Activated naive CD4-positive, alpha-beta T cell treated with anti-CD3 and anti-CD28 coated beads, Interleukin-2, amount 50 U/mL, for 24 hours (primary cell): ENCODE measurements at regions not wholly inside any gene's neighbourhood (a gene's known extent, or its start where the extent isn't known, plus 50 kb on each side); places are given as distances from the start of the nearest gene placed in this dataset.

Experiments used
- H3K27ac Mint-ChIP-seq: one replicate; pipeline ENCODE4 v1.8.0; 2021; ENCODE audit warnings: mild to moderate bottlenecking, mixed read lengths
- H3K27me3 Mint-ChIP-seq: one replicate; pipeline ENCODE4 v1.8.0; 2021; ENCODE audit warnings: mixed read lengths
- H3K36me3 Mint-ChIP-seq: one replicate; pipeline ENCODE4 v1.8.0; 2021; ENCODE audit warnings: mixed read lengths
- H3K4me1 Mint-ChIP-seq: one replicate; pipeline ENCODE4 v1.8.0; 2021; ENCODE audit warnings: mixed read lengths
- H3K4me3 Mint-ChIP-seq: one replicate; pipeline ENCODE4 v1.8.0; 2021; ENCODE audit warnings: mild to moderate bottlenecking, mixed read lengths
- H3K9me3 Mint-ChIP-seq: one replicate; pipeline ENCODE4 v1.8.0; 2021; ENCODE audit warnings: mixed read lengths

DNA sequence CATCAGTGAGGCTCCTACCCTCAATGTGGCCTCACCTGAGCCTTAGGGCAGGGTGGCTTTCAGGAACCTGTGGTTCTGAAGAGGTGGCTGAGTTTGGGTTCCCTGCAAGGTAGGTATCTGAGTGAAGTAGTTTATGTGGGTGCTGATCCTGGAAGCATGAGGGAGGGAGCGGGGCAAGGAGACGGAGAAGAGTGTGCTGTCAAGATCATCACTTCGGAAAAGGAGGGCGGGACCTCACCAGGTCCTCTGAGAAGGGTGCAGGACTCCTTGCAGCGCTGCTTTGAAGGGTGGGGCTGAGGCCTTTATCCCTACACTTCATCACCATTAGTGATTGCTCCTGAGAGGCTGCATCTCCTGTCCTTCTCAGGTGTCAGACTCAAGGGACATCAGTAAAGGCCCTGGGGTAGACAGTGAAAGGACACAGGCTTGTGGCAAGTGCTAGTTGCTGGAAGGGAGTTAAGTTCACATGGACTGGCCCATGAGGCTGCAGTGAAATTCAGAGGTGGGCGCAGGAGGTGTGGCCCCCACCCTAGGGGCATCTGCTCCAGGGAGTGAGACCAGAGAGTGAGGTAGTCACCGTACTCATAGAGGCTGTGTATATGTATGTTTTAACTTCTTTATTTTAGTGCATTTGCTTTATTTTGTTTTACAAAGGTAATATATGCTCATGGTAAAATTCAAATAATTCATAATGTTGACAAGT, 57.3 kb upstream of the GALNT2 start:
- Mint-ChIP-seq H3K9me3 (no peaks in the 10 kb centered on the region), H3K27me3 (no peaks in the 10 kb centered on the region)

DNA sequence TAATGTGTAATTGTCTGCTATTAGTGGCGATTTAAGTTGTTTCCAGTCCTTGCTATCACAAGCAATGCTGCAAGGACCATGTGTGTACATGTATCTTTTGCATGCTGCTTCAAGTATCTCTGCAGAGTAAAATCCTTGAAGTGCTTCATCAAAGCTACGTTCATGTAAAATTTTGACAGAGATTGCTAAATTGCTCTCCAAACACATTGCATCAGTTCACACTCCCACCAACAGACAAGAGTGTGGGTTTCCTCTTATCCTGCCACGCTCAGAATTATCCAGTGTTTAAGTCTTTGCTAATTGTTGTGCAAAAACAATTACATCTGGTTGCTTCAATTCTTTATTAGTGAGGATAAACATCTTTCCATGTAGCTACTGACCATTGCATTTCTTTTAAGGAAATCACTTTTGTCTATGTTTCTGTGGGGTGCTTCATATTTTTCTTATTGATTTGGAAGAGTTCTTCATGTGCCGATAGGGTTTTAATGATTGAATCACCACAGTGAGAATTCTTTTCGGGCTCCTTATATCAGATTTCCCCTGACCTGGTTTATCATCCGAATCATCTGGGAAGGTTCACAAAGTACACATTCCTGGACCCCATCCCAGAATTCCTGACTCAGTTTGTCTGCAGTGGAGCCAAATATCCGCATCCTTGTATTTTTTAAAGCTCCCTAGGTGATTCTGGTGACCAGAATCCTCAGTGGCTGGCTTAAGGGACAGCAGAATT, 56.3 kb upstream of the GALNT2 start:
- H3K9me3 Mint-ChIP-seq, result no peaks in the 10 kb centered on the region

More for the DNA sequence above, 57.3 kb upstream of the GALNT2 start:
- H3K27ac Mint-ChIP-seq, result no peak overlapping the region
- H3K4me3 Mint-ChIP-seq, result no peak overlapping the region
- no peaks in the 10 kb centered on the region for H3K36me3 Mint-ChIP-seq
- no peaks in the 10 kb centered on the region for H3K4me1 Mint-ChIP-seq

DNA sequence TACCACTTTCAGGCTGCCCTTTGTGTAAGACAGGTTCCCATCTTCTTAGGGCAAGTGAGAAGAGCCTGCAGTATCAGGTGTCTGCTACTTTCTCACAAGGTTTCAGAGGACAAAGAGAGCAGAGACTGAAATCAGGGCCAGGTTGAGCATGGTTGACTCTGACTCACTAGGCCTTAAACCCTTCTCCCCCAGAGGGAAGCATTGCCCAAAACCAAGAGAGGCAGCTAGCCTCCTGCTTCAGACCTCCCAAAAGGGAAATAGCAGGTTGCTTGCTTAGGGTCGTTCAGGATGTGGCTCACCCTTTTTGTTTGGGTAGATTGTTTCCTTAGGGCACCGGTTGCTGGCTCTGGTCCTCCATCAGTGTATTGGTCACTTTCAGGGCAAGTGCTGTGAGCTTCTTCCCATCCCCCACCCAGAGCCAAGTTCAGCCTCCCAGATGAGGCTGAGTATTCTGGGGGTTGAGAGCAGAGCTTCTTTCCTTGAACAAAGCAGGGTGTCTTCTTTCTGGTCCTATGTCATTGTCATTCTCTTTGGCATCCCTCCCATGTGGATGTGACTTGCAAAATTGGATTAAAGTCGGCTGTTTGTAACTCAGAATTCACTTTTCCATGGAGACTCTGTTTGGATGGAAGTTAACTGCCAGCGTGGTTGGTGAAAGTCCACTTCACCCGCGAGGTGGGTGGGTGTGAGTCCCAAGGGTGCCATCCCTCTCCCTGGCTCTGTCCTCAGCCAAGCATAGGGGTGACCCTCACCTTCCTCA, 55.5 kb upstream of the GALNT2 start:
- Mint-ChIP-seq H3K27me3 (no peaks in the 10 kb centered on the region), H3K4me3 (no peak overlapping the region), H3K36me3 (no peaks in the 10 kb centered on the region), H3K9me3 (no peaks in the 10 kb centered on the region), H3K4me1 (no peaks in the 10 kb centered on the region), H3K27ac (no peak overlapping the region)

More for the DNA sequence above, 56.3 kb upstream of the GALNT2 start:
- no peaks in the 10 kb centered on the region for H3K36me3 Mint-ChIP-seq
- H3K27ac Mint-ChIP-seq, result no peak overlapping the region
- no peak overlapping the region for H3K4me3 Mint-ChIP-seq
- no peaks in the 10 kb centered on the region for H3K27me3 Mint-ChIP-seq
- H3K4me1 Mint-ChIP-seq, result no peaks in the 10 kb centered on the region

DNA sequence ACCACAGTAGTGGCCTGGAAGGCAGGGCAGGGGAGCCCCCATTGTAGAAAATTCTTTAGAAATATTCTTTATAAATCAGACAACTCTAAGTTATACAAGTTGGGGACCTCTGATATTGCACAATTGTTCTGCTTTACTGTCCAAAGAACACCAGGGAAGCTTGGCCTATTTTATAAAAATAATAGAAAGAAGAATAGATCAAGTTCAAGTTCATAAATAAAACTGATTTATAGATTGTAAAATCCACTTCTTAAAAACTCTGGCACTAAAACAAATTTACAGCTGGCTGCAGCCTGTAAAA, 55.0 kb upstream of the GALNT2 start:
- Mint-ChIP-seq H3K4me1 (no peaks in the 10 kb centered on the region), H3K36me3 (no peaks in the 10 kb centered on the region), H3K27me3 (no peaks in the 10 kb centered on the region), H3K4me3 (no peak overlapping the region), H3K27ac (no peak overlapping the region), H3K9me3 (no peaks in the 10 kb centered on the region)

DNA sequence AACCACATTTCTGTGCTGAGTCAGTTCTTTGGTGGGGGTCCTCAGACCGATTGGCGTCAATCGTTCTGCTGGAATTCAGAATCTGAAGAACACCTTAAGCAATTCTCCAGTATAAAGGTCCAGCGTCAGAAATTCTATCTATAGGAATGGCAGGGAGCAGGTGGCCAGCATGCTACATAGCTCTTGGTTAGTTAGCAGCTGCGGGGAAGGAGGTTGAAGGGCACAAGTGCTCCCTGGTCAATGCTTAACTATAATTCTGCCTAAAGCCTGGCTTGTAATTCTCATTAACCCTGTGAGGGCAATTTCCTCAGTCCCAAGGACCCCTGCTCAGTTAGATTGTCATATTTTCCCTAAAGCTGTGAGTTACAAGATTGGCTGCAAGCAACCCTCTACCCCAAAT, 54.3 kb upstream of the GALNT2 start:
- Mint-ChIP-seq H3K9me3 (no peaks in the 10 kb centered on the region), H3K27me3 (no peaks in the 10 kb centered on the region), H3K36me3 (no peaks in the 10 kb centered on the region), H3K4me1 (no peaks in the 10 kb centered on the region), H3K27ac (no peak overlapping the region), H3K4me3 (no peak overlapping the region)

DNA sequence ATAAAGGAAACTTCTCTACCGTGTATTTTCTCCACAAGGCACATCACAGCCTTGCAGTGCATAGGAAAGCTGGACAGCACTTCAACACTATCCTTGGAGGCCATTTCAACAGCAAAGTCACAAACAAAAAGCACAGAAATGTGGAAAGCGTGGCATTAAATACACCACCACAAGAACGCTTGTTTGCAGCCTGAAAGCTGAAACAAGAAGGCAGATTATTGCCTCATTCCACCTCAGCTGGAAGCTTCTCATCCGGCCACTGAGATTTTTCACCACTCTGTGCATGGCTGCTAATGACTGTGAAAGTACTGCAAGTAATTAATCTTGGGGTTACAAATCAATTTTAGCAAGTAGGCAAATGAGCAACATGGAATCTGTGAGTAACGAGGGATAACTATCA, 50.9 kb upstream of the GALNT2 start:
- Mint-ChIP-seq H3K4me1 (no peaks in the 10 kb centered on the region), H3K4me3 (no peak overlapping the region), H3K36me3 (no peaks in the 10 kb centered on the region), H3K9me3 (no peaks in the 10 kb centered on the region), H3K27ac (no peak overlapping the region), H3K27me3 (peaks cover 1% of the 10 kb centered on the region)
